Lower leg skin (tissue), 4 donors: ENCODE measurements at regions not wholly inside any gene's neighbourhood (a gene's known extent, or its start where the extent isn't known, plus 50 kb on each side); places are given as distances from the start of the nearest gene placed in this dataset.

Source experiments
- DNase-seq, 2 donors: peaks; one replicate each; pipeline ENCODE4 v3.0.0-alpha.2; 2019; ENCODE audit warnings: low spot score in 2 of 2
- H3K4me3 ChIP-seq: fragments of 200-600 bp; sonication (generic); 2 replicates; pipeline ENCODE4 v1.5.1; 2017; ENCODE audit warnings: mild to moderate bottlenecking, low read depth; ENCODE audit not compliant: poor library complexity, severe bottlenecking
- CTCF ChIP-seq, 3 donors: fragments of 450-650 bp; IDR thresholded peaks; one replicate each; pipeline ENCODE4 v1.5.1; 2016; ENCODE audit warnings: antibody characterized with exemption in 3 of 3, mild to moderate bottlenecking in 3 of 3, moderate library complexity in 2 of 3
- POLR2A ChIP-seq, 2 donors: fragments of 450-650 bp; IDR thresholded peaks; one replicate each; pipeline ENCODE4 v1.6.1; 2016 to 2017; ENCODE audit warnings: antibody characterized with exemption in 2 of 2, mild to moderate bottlenecking in 1 of 2, moderate library complexity in 1 of 2
- WGBS, 2 donors: methylation state at CpG; one replicate each; pipeline ENCODE4 v1.1.5; 2018; 5-methylcytosine and 5-hydroxymethylcytosine counted together
- intact Hi-C: fragments of 100-400 bp; cut with DNase I; formaldehyde crosslinking; loops from one replicate; pipeline ENCODE4 v1.15.0; 2023; ENCODE audit warnings: low total_unique reads

- intact Hi-C loops = no loop called here
- whole genome bisulfite sequencing, 2 donors = 79% methylated on average over 3 of the region's 3 CpGs
- no peak for TF ChIP-seq POLR2A (IDR thresholded peaks at IDR 0.05)
- TF ChIP-seq CTCF (IDR thresholded peaks at IDR 0.05) = no peak
- no peak overlapping the region for H3K4me3 ChIP-seq
- no peak for DNase-seq
These were observed 50.6 kb upstream of the MRPS6 start for GRCh38 chr21:34022627-34023335.

GRCh38 chr21:34021726-34022125 is 51.7 kb upstream of the MRPS6 start:
- no peak for TF ChIP-seq CTCF (IDR thresholded peaks at IDR 0.05)
- no peak for TF ChIP-seq POLR2A (IDR thresholded peaks at IDR 0.05)
- H3K4me3 ChIP-seq = no peak overlapping the region
- intact Hi-C loops = no loop called here
- 87 to 92% methylated on average over 2 of the region's 2 CpGs for WGBS, 2 donors
- DNase-seq = no peak

GRCh38 chr21:34020983-34021553 is 52.3 kb upstream of the MRPS6 start:
- TF ChIP-seq POLR2A (IDR thresholded peaks at IDR 0.05) (no peak), CTCF (IDR thresholded peaks at IDR 0.05) (no peak)
- no peak overlapping the region for H3K4me3 ChIP-seq
- DNase-seq = no peak
- intact Hi-C loops = no loop called here
- 94 to 97% methylated on average over 4 of the region's 4 CpGs for WGBS, 2 donors

- H3K4me3 ChIP-seq = no peak overlapping the region
- WGBS, 2 donors = 46% methylated on average over 6 of the region's 6 CpGs
- TF ChIP-seq CTCF (IDR thresholded peaks at IDR 0.05) = no peak
- TF ChIP-seq POLR2A (IDR thresholded peaks at IDR 0.05) = no peak
- no peak for DNase-seq
- intact Hi-C loops = no loop called here
These were observed 53.2 kb upstream of the MRPS6 start for GRCh38 chr21:34020005-34020847.

- DNase-seq = no peak
- WGBS, 2 donors = 91 to 100% methylated on average over 1 of the region's 1 CpG
- intact Hi-C loops = no loop called here
These were observed 54.0 kb upstream of the MRPS6 start for GRCh38 chr21:34019402-34019801.

More at GRCh38 chr21:34019402-34019801, 54.0 kb upstream of the MRPS6 start:
- TF ChIP-seq CTCF (IDR thresholded peaks at IDR 0.05) (no peak), POLR2A (IDR thresholded peaks at IDR 0.05) (no peak)
- no peak overlapping the region for H3K4me3 ChIP-seq
